ACC112 (cell line): ENCODE measurements at regions not wholly inside any gene's neighbourhood (a gene's known extent, or its start where the extent isn't known, plus 50 kb on each side); places are given as distances from the start of the nearest gene placed in this dataset.

Experiments
- H2AFZ ChIP-seq: fragments of 200-600 bp; sonication (generic); one replicate; pipeline ENCODE4 v1.6.0; 2017; ENCODE audit warnings: antibody characterized with exemption, low read length; ENCODE audit not compliant: unreplicated experiment
- H3K27ac ChIP-seq: fragments of 200-600 bp; sonication (generic); 2 replicates; pipeline ENCODE4 v1.5.1; 2014; ENCODE audit warnings: low read depth, mild to moderate bottlenecking, antibody characterized with exemption, low read length, moderate library complexity
- H3K27me3 ChIP-seq: fragments of 200-600 bp; sonication (generic); 2 replicates; pipeline ENCODE4 v1.6.1; 2014; ENCODE audit warnings: mild to moderate bottlenecking, antibody characterized with exemption, low read length, moderate library complexity, mixed read lengths; ENCODE audit not compliant: insufficient read depth
- H3K36me3 ChIP-seq: fragments of 200-600 bp; sonication (generic); 2 replicates; pipeline ENCODE4 v1.6.1; 2016; ENCODE audit warnings: mild to moderate bottlenecking, antibody characterized with exemption, low read length, moderate library complexity, mixed read lengths; ENCODE audit not compliant: insufficient read depth
- H3K4me1 ChIP-seq: fragments of 200-600 bp; sonication (generic); one replicate; pipeline ENCODE4 v1.6.1; 2016; ENCODE audit warnings: low read length, mixed read lengths; ENCODE audit not compliant: insufficient read depth, unreplicated experiment, control insufficient read depth
- H3K4me3 ChIP-seq: fragments of 200-600 bp; sonication (generic); 2 replicates; pipeline ENCODE4 v1.5.1; 2014; ENCODE audit warnings: mild to moderate bottlenecking, low read depth, low read length
- H3K79me2 ChIP-seq: fragments of 200-600 bp; sonication (generic); one replicate; pipeline ENCODE4 v1.6.0; 2016; ENCODE audit warnings: low read length; ENCODE audit not compliant: control insufficient read depth, unreplicated experiment, insufficient read depth

DNA sequence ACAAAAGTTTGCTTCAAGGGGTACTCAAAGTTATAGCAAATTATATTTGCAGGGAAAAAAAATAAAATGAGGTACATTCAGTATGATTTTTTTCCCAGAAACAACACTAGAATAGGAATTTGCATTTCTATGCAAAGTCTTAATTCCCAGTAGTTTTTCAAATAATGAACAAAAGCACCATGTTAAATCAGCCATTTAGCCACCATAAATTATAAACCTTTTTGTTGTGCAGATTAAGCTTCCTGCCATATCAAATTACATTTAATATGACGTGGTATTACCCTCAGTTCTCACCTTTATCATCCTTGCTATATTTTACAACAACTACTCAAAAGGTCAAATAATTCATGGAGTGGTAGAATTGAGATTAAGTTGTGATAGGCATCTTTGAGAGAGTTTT lies 136.6 kb upstream of the FRY start:
- H3K27me3 ChIP-seq, result no peaks in the 10 kb centered on the region
- no peak overlapping the region for H2AFZ ChIP-seq
- no peak overlapping the region for H3K27ac ChIP-seq
- no peak overlapping the region for H3K4me3 ChIP-seq
- no peaks in the 10 kb centered on the region for H3K79me2 ChIP-seq
- H3K4me1 ChIP-seq, result peaks cover 9% of the 10 kb centered on the region
- no peaks in the 10 kb centered on the region for H3K36me3 ChIP-seq

GRCh38 chr13:31895691-31896090 lies 135.9 kb upstream of the FRY start:
- no peaks in the 10 kb centered on the region for H3K79me2 ChIP-seq
- peak overlapping the region; percentile 0; the same call in 1 of the 2 replicates for H3K27ac ChIP-seq
- H2AFZ ChIP-seq, result no peak overlapping the region
- H3K4me1 ChIP-seq, result peaks cover 9% of the 10 kb centered on the region
- no peak overlapping the region for H3K4me3 ChIP-seq
- H3K27me3 ChIP-seq, result no peaks in the 10 kb centered on the region
- H3K36me3 ChIP-seq, result no peaks in the 10 kb centered on the region

GRCh38 chr13:31896427-31896826 lies 135.1 kb upstream of the FRY start:
- Histone ChIP-seq H3K4me3 (no peak overlapping the region), H3K27me3 (no peaks in the 10 kb centered on the region), H3K36me3 (no peaks in the 10 kb centered on the region), H3K79me2 (no peaks in the 10 kb centered on the region), H3K4me1 (peaks cover 9% of the 10 kb centered on the region), H3K27ac (peak overlapping the region; percentile 0; the same call in 1 of the 2 replicates), H2AFZ (peak overlapping the region; percentile 44)

DNA sequence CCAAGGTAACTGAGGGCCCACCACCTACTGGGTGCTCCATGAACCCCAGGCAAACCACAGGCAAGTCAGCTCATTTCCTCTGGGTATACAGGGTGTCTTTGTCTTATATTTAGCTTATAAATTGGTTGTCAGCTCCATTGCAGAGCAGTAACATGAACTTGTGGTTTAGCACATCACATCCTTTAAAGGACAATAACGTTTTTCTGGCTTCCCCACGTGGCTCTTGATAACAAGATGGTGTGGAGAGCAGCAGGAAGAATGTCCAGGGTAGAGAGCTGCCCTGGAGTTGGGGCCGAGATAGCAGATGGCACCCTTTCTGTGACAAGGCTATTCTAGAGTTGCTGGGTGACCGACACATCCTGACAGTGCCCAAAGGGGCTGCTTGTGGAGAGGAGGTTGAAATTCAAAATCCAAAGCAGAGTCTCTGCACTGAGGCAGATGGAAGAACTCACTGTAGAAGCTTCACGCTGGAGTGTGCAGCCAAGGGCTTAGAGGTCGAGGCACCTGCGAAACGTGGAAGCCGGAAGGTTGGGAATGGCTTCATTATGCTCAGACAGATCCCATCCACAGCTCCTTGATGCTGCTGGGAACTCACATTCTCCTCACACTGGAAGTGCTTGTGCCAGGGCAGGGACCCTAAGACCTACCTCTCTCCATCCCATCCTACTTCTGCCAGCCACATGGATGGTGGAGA lies 133.0 kb upstream of the FRY start:
- H3K4me3 ChIP-seq, result no peak overlapping the region
- peaks cover 9% of the 10 kb centered on the region for H3K4me1 ChIP-seq
- no peaks in the 10 kb centered on the region for H3K27me3 ChIP-seq
- no peaks in the 10 kb centered on the region for H3K36me3 ChIP-seq
- H3K79me2 ChIP-seq, result no peaks in the 10 kb centered on the region
- no peak overlapping the region for H3K27ac ChIP-seq
- H2AFZ ChIP-seq, result no peak overlapping the region

- Histone ChIP-seq H2AFZ (no peak overlapping the region), H3K4me3 (no peak overlapping the region), H3K4me1 (no peaks in the 10 kb centered on the region), H3K79me2 (no peaks in the 10 kb centered on the region), H3K36me3 (no peaks in the 10 kb centered on the region), H3K27ac (no peak overlapping the region), H3K27me3 (no peaks in the 10 kb centered on the region)
Observed at GRCh38 chr13:31901985-31902384, 129.6 kb upstream of the FRY start.

DNA sequence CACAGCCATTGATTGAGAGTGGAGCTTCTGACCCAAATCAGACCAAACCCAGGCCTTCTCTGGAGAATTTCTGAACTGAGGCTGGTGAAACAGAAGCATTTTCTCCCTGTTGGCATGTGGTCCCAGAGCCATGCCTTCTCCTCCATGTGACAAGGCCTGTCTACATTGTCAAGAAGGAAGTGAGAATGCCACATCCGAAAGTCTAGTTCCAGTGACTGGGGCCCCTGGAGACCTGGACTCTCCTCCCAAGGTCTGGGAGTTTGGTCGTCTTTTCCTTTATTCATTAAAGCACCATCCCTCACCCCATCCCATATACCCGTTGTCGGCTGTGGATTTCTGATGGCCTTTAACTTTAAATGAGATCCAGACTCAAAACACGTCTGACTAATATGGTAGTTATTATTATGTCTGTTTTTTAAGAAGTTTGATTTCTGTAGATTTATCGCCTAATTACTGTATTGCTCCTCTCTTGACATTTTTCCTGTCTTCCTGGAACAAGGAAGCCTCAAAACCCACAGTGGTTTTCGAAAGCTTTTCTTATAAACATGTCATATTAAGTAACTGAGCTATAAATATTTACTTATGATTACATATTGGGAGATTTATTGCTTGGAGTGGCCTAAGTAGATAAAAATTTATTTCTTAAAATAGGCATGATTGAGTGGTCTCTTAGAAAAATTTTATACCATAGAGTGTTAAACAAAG lies 128.3 kb upstream of the FRY start:
- no peaks in the 10 kb centered on the region for H3K36me3 ChIP-seq
- no peaks in the 10 kb centered on the region for H3K4me1 ChIP-seq
- H2AFZ ChIP-seq, result no peak overlapping the region
- H3K27ac ChIP-seq, result no peak overlapping the region
- no peaks in the 10 kb centered on the region for H3K79me2 ChIP-seq
- no peak overlapping the region for H3K4me3 ChIP-seq
- no peaks in the 10 kb centered on the region for H3K27me3 ChIP-seq

DNA sequence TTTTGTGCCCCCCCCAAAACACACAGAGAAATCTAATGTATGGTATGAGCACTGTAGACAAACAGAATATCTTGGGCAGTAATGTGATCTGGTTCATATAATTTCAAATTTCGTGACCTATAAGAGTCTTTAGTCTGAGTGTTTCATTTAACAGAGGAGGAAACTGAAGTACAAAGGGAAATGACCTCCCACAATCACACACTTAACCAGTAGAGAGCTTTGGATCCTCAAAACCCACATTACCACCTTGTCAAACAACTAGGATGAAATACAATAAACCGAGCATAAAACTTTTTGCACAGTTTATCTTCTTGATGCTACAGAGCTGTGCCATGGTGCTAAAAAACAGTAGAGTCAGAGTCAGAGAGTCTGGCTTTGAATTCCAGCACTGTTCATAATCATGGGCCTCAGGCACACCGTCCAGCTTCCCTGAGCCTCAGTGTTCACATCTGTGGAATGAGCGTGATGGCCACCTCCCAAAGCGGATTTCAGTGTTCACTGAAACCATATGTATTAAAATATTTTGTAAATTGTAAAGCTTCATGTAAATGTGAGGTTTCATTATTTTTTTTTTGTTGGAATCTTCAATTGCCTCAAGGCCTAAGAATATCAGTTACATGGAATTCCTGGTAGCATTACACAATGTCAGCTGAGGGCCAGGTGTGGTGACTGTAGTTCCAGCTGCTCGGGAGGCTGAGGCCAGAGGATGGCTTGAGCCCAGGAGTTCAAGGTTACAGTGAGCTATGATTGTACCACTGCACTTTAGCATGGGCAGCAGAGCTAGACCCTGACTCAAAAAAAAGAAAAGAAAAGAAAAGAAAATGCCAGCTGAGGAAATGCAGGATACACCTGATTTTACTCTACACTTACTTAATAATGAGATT lies 126.4 kb upstream of the FRY start:
- Histone ChIP-seq H3K4me3 (no peak overlapping the region), H3K4me1 (peaks cover 13% of the 10 kb centered on the region), H2AFZ (no peak overlapping the region), H3K27ac (no peak overlapping the region), H3K27me3 (no peaks in the 10 kb centered on the region), H3K79me2 (no peaks in the 10 kb centered on the region), H3K36me3 (no peaks in the 10 kb centered on the region)

DNA sequence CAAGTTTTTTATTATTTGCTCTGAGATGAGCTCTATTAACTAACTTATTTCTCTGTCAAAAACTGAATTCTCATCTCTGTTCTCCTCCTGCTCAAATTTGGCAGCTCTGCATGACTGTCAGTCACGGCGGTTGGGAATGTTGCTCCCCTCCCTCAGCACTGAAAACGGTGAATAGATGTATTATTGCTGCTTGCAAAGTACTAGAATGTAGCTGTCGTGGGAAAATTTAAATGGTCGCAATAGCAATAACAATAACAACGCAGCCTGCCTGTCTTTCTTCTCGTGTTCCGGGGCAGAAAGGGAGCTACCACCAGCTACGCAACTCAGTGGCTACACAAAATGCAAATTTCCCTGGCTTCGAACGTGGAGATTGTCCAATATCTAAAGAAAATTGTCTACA lies 125.6 kb upstream of the FRY start:
- Histone ChIP-seq H3K36me3 (no peaks in the 10 kb centered on the region), H2AFZ (no peak overlapping the region), H3K27ac (no peak overlapping the region), H3K79me2 (no peaks in the 10 kb centered on the region), H3K4me3 (no peak overlapping the region), H3K4me1 (peaks cover 14% of the 10 kb centered on the region), H3K27me3 (no peaks in the 10 kb centered on the region)

DNA sequence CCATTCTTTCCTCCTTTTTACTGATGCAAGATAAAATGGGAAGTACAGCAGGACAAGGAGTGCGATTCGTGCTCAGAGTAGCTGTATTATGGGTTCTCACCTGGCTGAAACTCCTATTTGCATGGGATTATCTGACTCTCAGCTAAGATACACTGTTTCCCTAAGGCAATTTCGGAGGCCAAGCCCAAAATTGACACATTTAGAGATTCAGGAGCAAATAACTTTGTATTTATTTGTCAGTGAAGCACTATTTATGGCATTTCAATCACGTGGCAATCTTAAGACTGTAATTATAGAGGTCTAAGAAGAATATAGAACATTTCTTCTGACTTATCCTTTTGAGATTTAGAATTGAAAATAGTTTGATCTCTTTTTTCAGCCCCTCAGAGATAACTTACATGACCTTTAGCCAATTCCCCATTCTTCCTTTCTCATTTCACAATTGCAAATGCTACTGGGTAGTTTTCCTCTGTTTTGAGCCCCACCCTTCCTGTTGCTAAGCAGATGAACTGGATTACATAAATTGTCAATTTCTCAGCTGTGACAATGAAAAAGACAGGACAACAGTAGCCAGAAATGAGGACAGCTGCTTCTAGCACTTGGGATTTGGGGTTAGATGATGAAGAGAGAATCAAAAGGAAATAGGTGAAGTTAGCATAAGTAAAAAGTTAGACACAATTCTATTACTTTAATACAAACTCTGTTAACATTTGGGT lies 122.7 kb upstream of the FRY start:
- no peaks in the 10 kb centered on the region for H3K36me3 ChIP-seq
- H3K27ac ChIP-seq, result no peak overlapping the region
- H3K27me3 ChIP-seq, result no peaks in the 10 kb centered on the region
- H3K79me2 ChIP-seq, result no peaks in the 10 kb centered on the region
- H2AFZ ChIP-seq, result peak overlapping the region; percentile 23
- no peak overlapping the region for H3K4me3 ChIP-seq
- H3K4me1 ChIP-seq, result peaks cover 14% of the 10 kb centered on the region

DNA sequence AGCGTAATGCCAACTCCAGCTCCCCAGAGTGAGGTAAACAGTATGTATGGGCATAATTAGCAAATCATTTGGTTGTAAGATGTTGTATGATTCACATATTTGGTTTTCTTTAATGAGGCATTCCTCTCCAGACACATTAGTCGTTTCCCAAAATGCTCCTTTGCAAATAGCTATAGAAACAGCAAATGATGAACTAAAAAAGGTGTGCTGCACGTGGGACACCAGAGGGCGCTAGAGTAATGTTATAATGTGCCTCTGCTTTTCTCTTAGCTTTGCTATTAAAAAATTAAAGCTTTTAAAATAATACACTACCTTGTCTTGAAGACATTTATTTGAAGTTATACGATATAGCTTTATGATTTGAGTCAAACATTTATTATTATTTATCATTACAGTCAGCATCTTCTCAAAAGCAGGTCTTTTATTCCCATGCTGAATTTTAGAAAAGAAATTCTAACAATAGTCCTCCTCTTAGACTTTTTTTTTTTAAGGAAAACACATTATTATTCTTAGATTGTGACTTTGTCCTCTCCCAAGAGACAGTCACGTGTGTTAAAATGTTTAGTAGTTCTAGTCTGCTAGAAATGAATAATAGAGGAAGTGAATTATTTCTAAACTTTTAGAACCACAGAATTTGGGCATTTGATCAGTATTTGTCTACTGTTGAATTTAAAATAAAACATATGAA lies 121.6 kb upstream of the FRY start:
- Histone ChIP-seq H3K79me2 (no peaks in the 10 kb centered on the region), H3K4me3 (no peak overlapping the region), H2AFZ (no peak overlapping the region), H3K4me1 (peaks cover 14% of the 10 kb centered on the region), H3K27ac (no peak overlapping the region), H3K36me3 (no peaks in the 10 kb centered on the region), H3K27me3 (no peaks in the 10 kb centered on the region)
